ENCODE measurements at regions not wholly inside any gene's neighbourhood (a gene's known extent, or its start where the extent isn't known, plus 50 kb on each side); places are given as distances from the start of the nearest gene placed in this dataset.

DNA sequence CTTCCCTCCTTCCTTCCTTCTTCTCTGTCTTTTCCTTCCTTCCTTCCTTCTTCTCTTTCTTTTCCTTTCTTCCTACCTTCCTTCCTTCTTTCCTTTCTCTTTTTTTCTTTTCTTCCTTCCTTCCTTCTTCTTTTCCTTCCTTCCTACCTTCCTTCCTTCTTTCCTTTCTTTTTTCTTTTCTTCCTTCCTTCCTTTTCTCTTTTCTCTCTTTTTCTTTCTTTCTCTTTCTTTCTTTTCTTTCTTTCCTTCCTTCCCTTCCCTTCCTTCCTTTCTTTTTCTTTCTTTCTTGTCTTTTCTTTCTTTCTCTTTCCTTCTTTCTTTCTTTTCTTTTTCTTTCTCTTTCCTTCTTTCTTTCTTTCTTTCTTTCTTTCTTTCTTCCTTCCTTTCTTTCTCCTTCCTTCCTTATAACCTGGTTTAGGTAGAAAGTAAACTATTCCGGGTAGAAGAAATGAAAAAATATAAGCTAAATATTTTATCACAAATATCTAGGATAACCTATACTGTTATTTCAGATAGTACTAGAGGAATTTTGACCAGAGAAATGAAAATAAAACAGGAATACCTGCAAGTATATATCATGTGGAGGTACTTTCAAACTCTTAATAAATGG is 1741.8 kb upstream of the CDH9 start:
- H3K9me3 ChIP-seq (ENCODE audit: insufficient read depth, low read length): no peaks in the 10 kb centered on the region
- no peak overlapping the region for H2AFZ ChIP-seq (ENCODE audit: low read depth, low read length)
- H3K9ac ChIP-seq (ENCODE audit: low read length): no peak overlapping the region
- TF ChIP-seq EZH2phosphoT487 (IDR thresholded peaks at IDR 0.05; ENCODE audit: low read depth): no peak
- TF ChIP-seq, protein P1, sequence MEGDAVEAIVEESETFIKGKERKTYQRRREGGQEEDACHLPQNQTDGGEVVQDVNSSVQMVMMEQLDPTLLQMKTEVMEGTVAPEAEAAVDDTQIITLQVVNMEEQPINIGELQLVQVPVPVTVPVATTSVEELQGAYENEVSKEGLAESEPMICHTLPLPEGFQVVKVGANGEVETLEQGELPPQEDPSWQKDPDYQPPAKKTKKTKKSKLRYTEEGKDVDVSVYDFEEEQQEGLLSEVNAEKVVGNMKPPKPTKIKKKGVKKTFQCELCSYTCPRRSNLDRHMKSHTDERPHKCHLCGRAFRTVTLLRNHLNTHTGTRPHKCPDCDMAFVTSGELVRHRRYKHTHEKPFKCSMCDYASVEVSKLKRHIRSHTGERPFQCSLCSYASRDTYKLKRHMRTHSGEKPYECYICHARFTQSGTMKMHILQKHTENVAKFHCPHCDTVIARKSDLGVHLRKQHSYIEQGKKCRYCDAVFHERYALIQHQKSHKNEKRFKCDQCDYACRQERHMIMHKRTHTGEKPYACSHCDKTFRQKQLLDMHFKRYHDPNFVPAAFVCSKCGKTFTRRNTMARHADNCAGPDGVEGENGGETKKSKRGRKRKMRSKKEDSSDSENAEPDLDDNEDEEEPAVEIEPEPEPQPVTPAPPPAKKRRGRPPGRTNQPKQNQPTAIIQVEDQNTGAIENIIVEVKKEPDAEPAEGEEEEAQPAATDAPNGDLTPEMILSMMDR (IDR thresholded peaks at IDR 0.05; ENCODE audit: low read depth, low read length): no peak
- no peak overlapping the region for H3K4me3 ChIP-seq (ENCODE audit: low read length)
- no peaks in the 10 kb centered on the region for H3K36me3 ChIP-seq (replicated peaks; ENCODE audit: low read depth, low read length)
- H3K79me2 ChIP-seq (ENCODE audit: low read length): no peaks in the 10 kb centered on the region
- no peak overlapping the region for H3K27ac ChIP-seq (ENCODE audit: low read length)
- no peaks in the 10 kb centered on the region for H3K4me1 ChIP-seq (ENCODE audit: low read length)
- no peaks in the 10 kb centered on the region for H4K20me1 ChIP-seq (ENCODE audit: insufficient read depth, low read length)
- H3K4me2 ChIP-seq (ENCODE audit: low read length): no peak overlapping the region
- H3K27me3 ChIP-seq (ENCODE audit: low read depth, low read length): no peaks in the 10 kb centered on the region

DNA sequence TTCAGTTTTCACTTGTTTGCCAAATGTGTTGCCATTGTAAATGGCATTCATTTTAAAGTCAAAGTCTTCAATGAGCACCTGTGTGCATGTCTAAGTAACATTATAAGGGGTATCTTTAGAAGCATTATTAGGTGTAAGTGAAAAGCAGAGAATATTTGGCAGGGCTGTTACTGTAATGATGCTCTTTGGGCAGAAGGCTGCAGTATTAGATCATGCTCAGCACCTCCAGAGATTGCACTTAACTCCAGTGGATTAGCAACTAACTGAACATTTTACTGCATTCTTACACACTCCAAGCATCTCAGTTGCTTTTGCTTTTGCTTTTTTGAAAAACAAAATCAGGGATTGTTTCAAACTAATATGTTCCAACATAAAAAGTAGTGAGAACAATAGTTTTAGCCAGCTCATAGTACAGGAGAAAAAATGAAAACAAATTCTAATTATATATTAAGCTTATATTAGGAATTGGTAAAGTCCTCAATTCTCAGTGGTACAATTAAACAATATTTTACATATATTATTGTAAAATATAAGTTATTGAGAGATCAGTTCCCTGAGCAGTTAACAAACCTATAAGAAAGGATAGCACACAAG is 1740.9 kb upstream of the CDH9 start:
- H3K4me1 ChIP-seq (ENCODE audit: low read length): no peaks in the 10 kb centered on the region
- no peak overlapping the region for H3K27ac ChIP-seq (ENCODE audit: low read length)
- no peak overlapping the region for H3K9ac ChIP-seq (ENCODE audit: low read length)
- no peak overlapping the region for H2AFZ ChIP-seq (ENCODE audit: low read depth, low read length)
- H4K20me1 ChIP-seq (ENCODE audit: insufficient read depth, low read length): no peaks in the 10 kb centered on the region
- no peaks in the 10 kb centered on the region for H3K9me3 ChIP-seq (ENCODE audit: insufficient read depth, low read length)
- no peaks in the 10 kb centered on the region for H3K79me2 ChIP-seq (ENCODE audit: low read length)
- H3K4me2 ChIP-seq (ENCODE audit: low read length): no peak overlapping the region
- no peaks in the 10 kb centered on the region for H3K27me3 ChIP-seq (ENCODE audit: low read depth, low read length)
- no peaks in the 10 kb centered on the region for H3K36me3 ChIP-seq (replicated peaks; ENCODE audit: low read depth, low read length)
- TF ChIP-seq, protein P1 (IDR thresholded peaks at IDR 0.05; ENCODE audit: low read depth, low read length): peak; percentile 32
- TF ChIP-seq EZH2phosphoT487 (IDR thresholded peaks at IDR 0.05; ENCODE audit: low read depth): no peak
- H3K4me3 ChIP-seq (ENCODE audit: low read length): no peak overlapping the region

DNA sequence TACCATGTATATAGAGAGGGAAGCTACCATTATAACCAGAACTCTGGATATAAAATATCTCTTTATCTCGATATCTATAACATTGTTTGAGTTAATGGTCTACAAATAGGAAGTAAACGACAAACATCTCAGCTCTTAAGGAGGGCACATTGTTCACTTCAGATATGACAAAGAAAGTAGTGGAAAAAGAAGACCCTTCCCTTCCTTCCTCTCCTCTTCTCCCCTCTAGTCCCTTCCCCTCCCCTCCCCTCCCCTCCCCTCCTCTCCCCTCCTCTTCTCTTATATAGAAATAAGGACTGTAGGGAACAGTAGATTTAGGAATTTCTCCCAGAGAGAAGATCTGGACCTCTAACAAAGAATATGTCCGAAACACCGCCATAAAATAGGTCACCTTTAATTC is 1731.9 kb upstream of the CDH9 start:
- no peaks in the 10 kb centered on the region for H4K20me1 ChIP-seq (ENCODE audit: insufficient read depth, low read length)
- H3K27me3 ChIP-seq (ENCODE audit: low read depth, low read length): no peaks in the 10 kb centered on the region
- H3K9me3 ChIP-seq (ENCODE audit: insufficient read depth, low read length): no peaks in the 10 kb centered on the region
- TF ChIP-seq EZH2phosphoT487 (IDR thresholded peaks at IDR 0.05; ENCODE audit: low read depth): no peak
- TF ChIP-seq, protein P1 (IDR thresholded peaks at IDR 0.05; ENCODE audit: low read depth, low read length): no peak
- H3K27ac ChIP-seq (ENCODE audit: low read length): no peak overlapping the region
- H3K4me1 ChIP-seq (ENCODE audit: low read length): no peaks in the 10 kb centered on the region
- no peaks in the 10 kb centered on the region for H3K79me2 ChIP-seq (ENCODE audit: low read length)
- H2AFZ ChIP-seq (ENCODE audit: low read depth, low read length): no peak overlapping the region
- no peak overlapping the region for H3K4me2 ChIP-seq (ENCODE audit: low read length)
- H3K4me3 ChIP-seq (ENCODE audit: low read length): no peak overlapping the region
- H3K36me3 ChIP-seq (replicated peaks; ENCODE audit: low read depth, low read length): no peaks in the 10 kb centered on the region
- no peak overlapping the region for H3K9ac ChIP-seq (ENCODE audit: low read length)

DNA sequence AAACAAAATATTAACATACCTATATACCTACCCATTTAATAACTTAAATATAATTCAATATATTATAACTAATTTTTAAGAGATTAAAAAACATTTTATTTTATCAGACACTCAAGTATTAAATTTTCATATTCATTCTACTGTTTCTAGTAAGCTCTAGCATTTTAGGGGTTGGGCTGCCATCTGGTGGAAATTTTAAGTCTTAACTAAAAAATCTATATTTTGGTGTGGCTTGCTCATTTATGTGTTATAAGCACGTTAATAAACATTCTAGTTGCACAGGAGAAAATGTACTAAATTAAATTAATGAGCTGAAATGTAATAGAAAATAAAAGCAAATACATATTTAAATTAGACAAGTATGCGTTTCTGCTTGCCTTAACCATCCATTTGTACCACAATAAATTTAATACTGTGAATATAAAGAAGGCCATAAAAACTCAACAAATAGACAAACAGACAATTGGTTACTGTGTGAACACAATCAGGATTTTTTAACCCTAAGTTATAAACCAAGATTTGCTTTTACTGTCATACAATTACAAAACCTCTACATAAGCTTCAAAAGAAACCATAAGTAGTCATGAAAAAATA is 1728.3 kb upstream of the CDH9 start:
- Histone ChIP-seq H3K4me3 (ENCODE audit: low read length) (no peak overlapping the region), H3K27ac (ENCODE audit: low read length) (no peak overlapping the region), H3K4me1 (ENCODE audit: low read length) (no peaks in the 10 kb centered on the region), H4K20me1 (ENCODE audit: insufficient read depth, low read length) (no peaks in the 10 kb centered on the region), H3K9me3 (ENCODE audit: insufficient read depth, low read length) (no peaks in the 10 kb centered on the region), H3K9ac (ENCODE audit: low read length) (no peak overlapping the region), H2AFZ (ENCODE audit: low read depth, low read length) (no peak overlapping the region), H3K36me3 (replicated peaks; ENCODE audit: low read depth, low read length) (no peaks in the 10 kb centered on the region), H3K4me2 (ENCODE audit: low read length) (no peak overlapping the region), H3K79me2 (ENCODE audit: low read length) (no peaks in the 10 kb centered on the region), H3K27me3 (ENCODE audit: low read depth, low read length) (no peaks in the 10 kb centered on the region)
- TF ChIP-seq EZH2phosphoT487 (IDR thresholded peaks at IDR 0.05; ENCODE audit: low read depth): no peak
- TF ChIP-seq, protein P1 (IDR thresholded peaks at IDR 0.05; ENCODE audit: low read depth, low read length): peak; percentile 42

Measured in OCI-LY3 (cell line).